ENCODE measurements at regions not wholly inside any gene's neighbourhood (a gene's known extent, or its start where the extent isn't known, plus 50 kb on each side); places are given as distances from the start of the nearest gene placed in this dataset.

- TF ChIP-seq NRF1 (conservative IDR thresholded peaks at IDR 0.05; ENCODE audit: low read depth, low read length), result no peak
- TF ChIP-seq ASH2L (IDR thresholded peaks at IDR 0.05; ENCODE audit: borderline replicate concordance, low read depth), result no peak
- TF ChIP-seq EZH2 (IDR thresholded peaks at IDR 0.05; ENCODE audit: borderline replicate concordance, control insufficient read depth, low read depth, low read length), result no peak
- no peak for TF ChIP-seq CTCF (IDR thresholded peaks at IDR 0.05 in 2 of 3, conservative IDR thresholded peaks at IDR 0.05 in 1 of 3; ENCODE audit: control insufficient read depth in 2 of 3, extremely low read depth in 1 of 3, insufficient read depth in 1 of 3, low read depth in 3 of 3, low read length in 3 of 3)
- TF ChIP-seq POLR2AphosphoS5 (IDR thresholded peaks at IDR 0.05; ENCODE audit: low read length), result no peak
- no peak for TF ChIP-seq ESRRA (IDR thresholded peaks at IDR 0.05; ENCODE audit: low read length)
- TF ChIP-seq CEBPB (IDR thresholded peaks at IDR 0.05; ENCODE audit: borderline replicate concordance in 1 of 2, low read depth in 2 of 2, low read length in 2 of 2), result no peak
- TF ChIP-seq ATF3 (IDR thresholded peaks at IDR 0.05; ENCODE audit: borderline replicate concordance, extremely low read depth, low read depth, low read length), result no peak
These were observed 60.4 kb upstream of the SPRY4 start for GRCh38 chr5:142385194-142385593.

Measured in GM12878 (cell line).